A204.1 (cell line): ENCODE measurements at regions not wholly inside any gene's neighbourhood (a gene's known extent, or its start where the extent isn't known, plus 50 kb on each side); places are given as distances from the start of the nearest gene placed in this dataset.

Experiments
- FAIRE-seq: peaks from 2 replicates; lab custom pipeline; 2012; peaks lifted over from hg19 to GRCh38; lab: Jason Lieb, UNC

- FAIRE-seq: no peak
Observed at GRCh38 chr5:77157732-77158532, 52.5 kb upstream of the PDE8B start.

DNA sequence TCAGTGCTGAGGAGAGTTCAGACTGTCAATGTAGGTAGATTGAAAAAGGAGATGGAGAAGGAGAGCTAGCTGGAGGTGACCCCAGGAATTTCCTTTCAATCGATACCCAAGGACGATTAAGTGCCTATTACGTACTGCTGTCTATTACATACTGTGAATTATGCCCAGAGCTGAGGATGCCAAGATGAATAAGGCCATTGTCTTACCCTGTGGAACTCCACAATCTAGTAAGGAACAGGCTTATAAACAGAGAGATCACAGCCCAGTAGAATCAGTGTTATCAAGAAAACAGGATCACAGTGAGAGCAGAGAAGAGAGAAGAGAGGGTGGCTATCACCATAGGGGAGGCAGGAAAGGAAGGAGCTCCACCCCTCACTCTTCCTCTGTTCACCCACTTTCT lies 54.1 kb upstream of the PDE8B start:
- no peak for FAIRE-seq

- FAIRE-seq: no peak
Observed at GRCh38 chr5:77155179-77155785, 55.2 kb upstream of the PDE8B start.

- no peak for FAIRE-seq
Observed at GRCh38 chr5:77152441-77152840, 58.0 kb upstream of the PDE8B start.

- no peak for FAIRE-seq
Observed at GRCh38 chr5:77151501-77151900, 59.0 kb upstream of the PDE8B start.

DNA sequence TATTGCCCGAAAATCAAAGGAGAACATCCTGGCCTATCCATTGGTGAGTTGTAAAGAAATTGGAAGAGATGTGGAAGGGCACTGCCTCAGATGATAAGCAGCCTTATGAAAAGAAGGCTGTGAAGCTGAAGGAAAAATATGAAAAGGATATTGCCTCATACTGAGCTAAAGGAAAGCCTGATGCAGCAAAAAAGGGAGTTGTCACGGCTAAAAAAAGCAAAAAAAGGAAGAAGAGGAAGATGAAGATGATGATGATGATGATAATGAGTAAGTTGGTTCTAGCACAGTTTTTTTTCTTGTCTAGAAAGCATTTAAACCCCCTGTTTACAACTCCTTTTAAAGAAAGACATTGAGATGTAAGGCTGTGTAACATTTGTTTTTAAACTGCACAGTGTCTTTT lies 59.8 kb upstream of the ZBED3 start:
- FAIRE-seq: no peak

GRCh38 chr5:77145666-77146065 lies 58.6 kb upstream of the ZBED3 start:
- FAIRE-seq: no peak

DNA sequence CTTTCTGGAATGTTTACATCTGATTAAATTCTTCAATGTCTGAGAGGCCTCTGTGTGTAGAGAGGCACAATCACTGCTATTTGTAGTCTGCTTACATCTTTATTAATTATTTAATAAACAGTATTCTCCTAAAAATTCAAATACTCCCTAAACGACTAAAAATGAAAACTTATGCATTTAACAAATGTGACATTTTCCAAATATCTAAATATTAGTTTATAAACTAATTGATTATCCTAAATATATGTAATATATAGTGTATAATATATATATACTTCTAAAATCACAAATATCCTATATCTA lies 57.7 kb upstream of the ZBED3 start:
- FAIRE-seq: peak; percentile 70

DNA sequence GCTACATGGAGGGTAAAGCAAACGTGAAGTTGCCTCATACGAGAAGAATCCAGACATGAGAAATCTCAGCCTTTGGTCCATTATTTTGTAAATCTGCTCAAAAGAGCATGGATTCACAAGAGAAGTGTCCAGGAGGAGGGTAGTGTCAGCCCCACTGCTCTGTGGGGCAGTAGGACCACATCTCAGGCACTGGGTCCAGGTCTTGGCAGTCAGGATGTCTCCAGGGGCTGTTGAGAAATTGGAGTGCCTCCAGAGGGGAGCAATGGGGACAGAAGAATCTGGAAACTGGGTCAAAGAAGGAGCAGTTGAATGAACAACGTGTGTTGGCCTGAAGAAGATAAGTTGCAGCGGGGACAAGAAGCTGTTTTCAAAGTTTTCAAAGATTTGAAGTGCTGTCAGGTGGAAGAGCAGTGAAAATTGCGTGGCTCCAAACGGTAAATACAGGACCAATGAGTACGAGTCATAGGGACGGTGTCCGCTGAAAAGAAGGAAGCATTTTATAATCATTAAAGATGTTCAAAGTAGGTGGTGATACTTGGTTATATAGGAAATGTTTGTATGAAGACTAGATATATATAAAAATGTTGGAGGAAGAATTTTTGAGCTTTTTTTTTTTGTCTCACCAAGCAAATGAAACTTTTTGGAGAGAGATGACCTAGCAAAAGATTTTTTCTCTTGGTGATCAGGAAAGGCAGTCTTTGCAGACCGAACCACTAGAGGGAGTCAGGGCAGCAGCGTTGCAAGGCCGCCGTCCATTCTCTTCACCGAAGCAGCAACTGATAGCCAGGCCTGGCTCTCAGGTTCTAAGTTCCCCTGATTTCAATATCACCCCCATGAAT lies 57.1 kb upstream of the ZBED3 start:
- FAIRE-seq: peak; percentile 92

- FAIRE-seq: no peak
Observed at GRCh38 chr5:77140350-77140749, 53.3 kb upstream of the ZBED3 start.

- FAIRE-seq: no peak
Observed at GRCh38 chr5:77139001-77139400, 51.9 kb upstream of the ZBED3 start.
